ENCODE measurements at regions not wholly inside any gene's neighbourhood (a gene's known extent, or its start where the extent isn't known, plus 50 kb on each side); places are given as distances from the start of the nearest gene placed in this dataset.
"Not testable (repeated sequence)": the region's sequence is repeated elsewhere in the genome, so short reads cannot be mapped to it uniquely, and the experiment has no call there.

- DNase-seq = not testable (repeated sequence)
Observed at GRCh38 chr15:95637234-95637633, 693.3 kb upstream of the NR2F2 start.

GRCh38 chr15:95639208-95639607 is 691.3 kb upstream of the NR2F2 start:
- no peak for DNase-seq

- DNase-seq = no peak
Observed at GRCh38 chr15:95644100-95644875, 686.2 kb upstream of the NR2F2 start.

GRCh38 chr15:95645791-95646338 is 684.6 kb upstream of the NR2F2 start:
- DNase-seq = no peak

GRCh38 chr15:95646484-95647273 is 683.8 kb upstream of the NR2F2 start:
- DNase-seq = no peak

- no peak for DNase-seq
Observed at GRCh38 chr15:95647531-95648277, 682.8 kb upstream of the NR2F2 start.

- no peak for DNase-seq
Observed at GRCh38 chr15:95653361-95653805, 677.1 kb upstream of the NR2F2 start.

- no peak for DNase-seq
Observed at GRCh38 chr15:95655089-95655607, 675.4 kb upstream of the NR2F2 start.

- no peak for DNase-seq
Observed at GRCh38 chr15:95656595-95656994, 673.9 kb upstream of the NR2F2 start.

- DNase-seq = no peak
Observed at GRCh38 chr15:95658799-95659198, 671.7 kb upstream of the NR2F2 start.

- DNase-seq = no peak
Observed at GRCh38 chr15:95659656-95660055, 670.8 kb upstream of the NR2F2 start.

GRCh38 chr15:95662638-95663037 is 667.9 kb upstream of the NR2F2 start:
- DNase-seq = no peak

GRCh38 chr15:95663156-95664100 is 667.1 kb upstream of the NR2F2 start:
- DNase-seq = no peak

GRCh38 chr15:95664450-95664849 is 666.0 kb upstream of the NR2F2 start:
- DNase-seq = no peak

GRCh38 chr15:95669146-95669922 is 661.2 kb upstream of the NR2F2 start:
- no peak for DNase-seq

GRCh38 chr15:95674031-95674430 is 656.5 kb upstream of the NR2F2 start:
- no peak for DNase-seq

- DNase-seq = no peak
Observed at GRCh38 chr15:95676500-95676899, 654.0 kb upstream of the NR2F2 start.

- no peak for DNase-seq
Observed at GRCh38 chr15:95679847-95680582, 650.5 kb upstream of the NR2F2 start.

- no peak for DNase-seq
Observed at GRCh38 chr15:95680728-95681127, 649.8 kb upstream of the NR2F2 start.

All from activated naive CD4-positive, alpha-beta T cell treated with anti-CD3 and anti-CD28 coated beads, Interleukin-2, amount 50 U/mL, for 16 hours (primary cell).